ENCODE measurements at regions not wholly inside any gene's neighbourhood (a gene's known extent, or its start where the extent isn't known, plus 50 kb on each side); places are given as distances from the start of the nearest gene placed in this dataset.

DNA sequence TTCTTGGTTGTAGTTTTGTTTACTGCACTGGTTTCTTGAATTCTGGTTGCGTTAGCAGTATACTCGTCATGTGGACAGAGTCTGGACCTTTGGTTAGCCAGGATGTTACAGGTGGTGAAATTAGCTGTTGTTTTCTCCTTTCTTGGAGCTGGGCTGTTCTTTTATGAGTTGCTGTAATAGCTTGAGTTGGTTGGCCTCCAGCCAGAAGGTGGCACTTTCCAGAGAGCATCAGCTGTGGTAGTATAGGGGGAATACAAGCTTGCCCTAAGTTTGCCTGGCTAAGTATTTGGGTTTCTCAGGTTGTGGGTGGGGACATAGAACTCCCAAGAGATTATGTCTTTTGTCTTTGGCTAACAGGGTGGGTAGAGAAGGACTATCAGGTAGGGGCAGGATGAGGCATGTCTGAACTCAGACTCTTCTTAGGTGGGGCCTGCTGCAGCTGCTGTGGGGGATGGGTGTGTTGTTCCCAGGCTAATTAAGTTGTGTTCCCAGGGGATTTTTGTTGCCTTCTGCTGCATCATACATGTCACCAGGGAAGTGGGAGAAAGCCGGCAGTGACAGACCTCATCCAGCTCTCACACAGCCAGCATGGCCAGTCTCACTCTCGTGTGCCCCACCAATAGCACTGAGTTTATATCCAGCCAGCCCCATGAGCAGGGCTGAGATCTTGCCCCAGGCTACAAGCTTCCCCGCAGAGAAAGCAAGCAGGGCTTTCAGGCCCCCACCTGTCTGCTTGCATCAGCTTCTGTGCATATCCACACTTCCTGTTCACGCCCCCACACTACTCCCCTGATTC, 246.7 kb upstream of the TPK1 start:
- DNase-seq = no peak

DNA sequence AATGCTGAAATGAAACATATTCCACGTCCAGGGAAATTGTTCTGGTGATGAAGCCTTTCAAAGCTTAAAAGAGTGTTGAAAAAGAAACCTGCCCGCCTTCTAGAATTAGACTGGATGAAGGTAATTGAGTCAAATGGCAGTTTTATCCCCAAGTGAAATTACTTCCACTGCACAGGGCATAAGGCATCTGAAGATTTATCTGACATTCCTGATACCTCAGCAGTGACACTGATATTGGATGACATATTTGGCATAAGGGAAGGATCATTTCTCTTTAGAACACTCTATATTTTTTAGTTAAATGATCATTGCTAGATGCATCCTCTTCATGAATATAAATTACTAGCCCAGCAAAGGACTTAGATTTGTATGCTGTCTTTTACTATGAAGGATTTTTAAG, 229.6 kb upstream of the TPK1 start:
- no peak for DNase-seq

DNA sequence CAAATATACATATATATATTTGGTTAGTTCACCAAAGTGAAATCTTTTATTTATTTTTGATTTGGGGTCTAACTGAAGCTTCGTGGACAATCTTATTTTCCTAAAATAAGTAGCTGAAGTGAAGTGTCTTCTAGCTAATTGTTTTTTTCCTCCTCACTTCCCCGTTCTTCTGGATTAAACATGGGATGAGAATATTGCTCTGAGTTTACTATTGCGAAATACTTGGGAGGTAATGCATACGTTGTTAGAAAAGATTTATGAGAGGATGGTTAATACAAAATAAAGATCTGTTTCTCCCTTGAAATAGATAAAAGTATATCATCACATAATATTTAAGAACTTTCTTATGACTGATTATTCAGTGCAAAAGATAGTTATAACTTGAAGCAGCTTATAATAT, 228.3 kb upstream of the TPK1 start:
- DNase-seq = no peak

DNA sequence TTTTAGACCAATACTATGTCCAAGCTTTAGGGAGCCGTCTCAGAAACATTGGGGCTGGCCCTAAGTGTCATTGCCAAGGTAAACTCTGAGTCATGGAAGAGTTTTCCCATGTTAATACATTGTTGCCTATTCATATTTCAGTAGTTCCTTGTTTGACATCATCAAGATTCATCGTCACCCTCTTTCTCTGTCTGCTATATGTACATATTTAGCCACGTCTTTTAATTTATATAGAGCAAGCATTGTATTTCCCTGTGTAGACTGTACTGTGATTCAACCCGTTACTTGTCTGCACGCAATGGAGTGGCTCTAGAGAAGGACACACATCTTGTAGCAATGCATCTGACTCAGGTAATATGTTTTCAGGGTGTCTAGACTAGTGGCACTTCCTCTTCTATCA, 217.9 kb upstream of the TPK1 start:
- no peak for DNase-seq

DNA sequence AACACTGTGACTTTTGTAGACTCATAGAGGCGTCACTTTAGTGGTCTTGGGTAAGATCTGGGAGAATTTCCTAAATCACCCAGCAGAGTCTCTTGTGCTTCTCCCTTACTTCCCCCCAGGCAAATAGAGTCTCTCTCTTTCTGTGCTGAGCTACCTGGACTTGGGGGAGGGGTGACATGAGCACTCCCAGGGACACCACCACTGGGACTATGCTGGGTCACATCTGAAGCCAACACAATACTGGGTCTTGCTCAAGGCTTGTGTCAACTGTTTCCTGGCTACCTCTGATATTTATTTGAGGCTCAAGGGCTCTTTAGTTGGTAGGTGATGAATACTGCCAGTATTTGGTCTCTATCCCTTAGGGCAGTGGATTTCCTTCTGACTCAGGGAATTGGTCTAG, 214.6 kb upstream of the TPK1 start:
- no peak for DNase-seq

DNA sequence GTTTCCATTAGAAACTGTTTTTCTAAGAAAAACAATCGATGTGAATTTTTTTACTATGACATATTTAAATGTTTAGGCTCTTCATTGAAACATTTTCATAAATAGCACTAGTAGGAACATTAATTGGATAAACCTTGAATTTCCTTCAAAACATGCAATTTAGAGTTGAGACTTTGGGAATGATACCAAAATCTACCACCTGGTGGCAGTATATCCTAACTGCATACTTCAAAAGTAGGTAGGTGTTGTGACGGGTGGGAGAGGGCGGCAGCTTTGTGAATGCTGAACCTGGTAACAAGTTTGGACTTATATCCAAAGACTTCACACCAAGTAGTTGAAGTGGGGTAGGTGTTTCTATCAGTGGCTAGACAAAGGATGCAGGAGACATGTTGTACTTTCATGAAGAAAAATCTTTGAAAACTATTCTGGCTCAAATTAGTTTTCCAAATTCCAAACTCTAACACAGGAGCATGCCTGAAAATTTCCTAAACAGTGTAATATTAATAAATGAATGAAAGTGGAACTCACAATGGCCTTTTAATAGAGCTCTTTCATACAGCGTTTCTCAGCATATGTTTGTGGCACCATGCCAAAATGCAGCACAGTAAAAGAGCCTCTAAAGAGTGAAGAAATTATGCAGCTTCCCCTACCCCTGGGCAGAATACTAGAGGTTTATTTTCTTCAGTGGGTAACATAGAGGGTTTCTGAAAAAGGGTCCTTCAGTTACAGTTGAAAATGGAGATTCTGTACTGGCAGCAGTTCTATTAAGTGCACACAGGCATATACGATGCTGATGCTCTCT, 201.0 kb upstream of the TPK1 start:
- DNase-seq = peak; percentile 5

DNA sequence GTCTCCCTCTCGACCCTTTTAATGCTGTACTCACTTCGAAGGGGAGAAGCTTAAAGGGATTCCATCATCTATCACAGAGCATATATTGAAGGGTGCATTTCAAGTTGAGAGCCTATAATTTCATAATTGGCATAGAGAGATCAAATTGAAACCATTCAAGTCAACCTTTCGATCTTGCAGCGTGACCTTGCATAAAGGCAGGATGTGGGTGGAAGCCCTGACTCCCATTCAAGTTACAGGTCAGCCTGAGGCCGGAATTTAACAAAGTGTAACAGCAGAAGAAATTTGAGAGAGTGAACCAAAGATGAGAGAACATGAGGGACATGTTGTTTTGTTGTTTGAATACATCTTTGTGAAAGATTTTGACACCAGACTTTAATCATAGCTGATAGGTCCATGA, 195.3 kb upstream of the TPK1 start:
- no peak for DNase-seq

DNA sequence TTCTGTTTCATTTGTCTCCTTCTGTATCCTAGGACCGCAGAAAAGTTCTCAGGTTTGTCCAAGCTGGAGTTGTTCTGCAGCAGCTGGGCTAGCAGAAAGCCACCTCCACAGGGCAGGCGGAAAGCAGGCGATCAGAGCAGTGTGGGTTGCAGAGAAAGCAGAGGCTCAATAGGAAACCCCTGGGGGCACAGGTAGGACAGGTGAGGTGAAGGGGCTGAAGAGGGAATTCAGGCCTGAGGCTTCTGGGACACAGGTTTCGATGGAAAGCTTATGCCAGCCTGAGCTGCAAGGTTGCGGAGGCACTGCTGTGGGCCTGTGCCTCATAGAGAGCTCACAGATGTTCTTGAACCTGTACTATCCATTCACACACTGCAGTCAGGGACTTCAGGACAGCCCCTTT, 194.9 kb upstream of the TPK1 start:
- DNase-seq = no peak

DNA sequence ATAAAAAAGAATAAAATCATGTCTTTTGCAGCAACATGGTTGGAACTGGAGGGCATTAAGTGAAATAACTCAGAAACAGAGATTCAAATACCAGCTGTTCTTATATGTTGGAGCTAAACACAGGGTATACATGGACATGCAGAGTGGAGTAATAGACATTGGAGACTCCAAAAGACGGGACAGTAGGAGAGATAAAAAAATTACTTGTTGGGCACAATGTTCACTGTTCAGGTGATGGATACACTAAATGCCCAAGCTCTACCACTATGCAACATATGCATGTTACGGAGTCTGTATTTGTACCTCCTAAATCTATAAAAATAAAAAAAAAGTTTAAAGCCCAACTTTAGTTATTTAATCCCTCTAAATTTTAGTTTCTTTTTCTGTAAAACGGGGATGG, 184.6 kb upstream of the TPK1 start:
- DNase-seq = no peak

DNA sequence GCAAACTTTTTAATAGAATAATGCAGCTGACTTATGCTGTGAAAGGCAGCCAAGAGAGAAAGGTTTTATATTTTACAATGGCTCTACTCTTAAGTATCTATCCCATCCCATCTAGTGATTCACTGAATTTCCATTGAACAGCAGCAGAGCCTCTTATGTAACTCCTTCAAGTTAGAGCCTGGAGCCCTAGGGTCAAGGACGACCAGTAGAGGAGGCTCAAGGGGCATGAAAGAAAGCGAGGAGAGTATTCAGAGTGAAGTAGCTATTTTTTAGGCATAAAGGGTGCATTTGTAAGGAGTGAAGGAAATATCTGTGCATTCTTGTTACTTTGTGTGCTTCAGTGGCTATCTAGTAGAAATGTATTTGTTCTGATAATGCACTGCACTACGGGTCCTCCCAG, 180.2 kb upstream of the TPK1 start:
- no peak for DNase-seq

DNA sequence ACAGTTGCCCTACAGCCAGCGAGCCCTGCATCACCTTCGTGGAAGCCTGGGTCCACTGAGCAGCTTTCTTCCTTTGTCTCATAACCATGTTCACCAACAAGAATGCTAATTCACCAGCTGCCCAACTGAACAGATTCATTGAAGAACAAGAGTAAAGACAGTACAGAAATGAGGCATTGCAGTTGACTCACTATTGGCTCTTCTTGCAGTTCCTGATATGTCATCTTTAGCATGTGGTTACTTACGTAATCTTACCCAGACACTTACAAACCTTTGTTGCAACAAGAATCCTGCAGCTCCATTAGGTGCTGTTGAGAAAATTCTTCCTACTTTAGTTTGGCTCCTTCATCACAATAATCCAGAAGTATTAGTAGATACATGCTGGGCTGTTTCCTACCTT, 174.0 kb upstream of the TPK1 start:
- DNase-seq = no peak

DNA sequence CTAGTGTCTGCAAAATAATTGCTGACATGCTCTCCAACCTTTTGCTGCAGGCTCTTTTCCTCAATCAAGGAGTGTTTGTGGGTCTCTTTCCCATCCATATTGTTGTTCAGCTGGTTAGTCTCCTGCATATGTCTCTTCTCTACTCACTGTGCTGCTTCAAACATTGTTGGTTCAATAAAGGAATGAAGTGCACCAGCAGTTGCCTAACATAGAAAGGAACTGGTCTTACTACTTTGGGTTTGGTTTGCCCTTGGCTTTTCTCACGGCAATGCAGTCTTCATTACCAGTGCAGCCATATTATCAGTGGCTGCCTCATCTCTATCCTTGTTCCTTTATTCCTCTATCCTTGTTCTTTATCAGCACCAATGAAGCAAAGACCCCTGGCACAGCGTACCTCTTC, 169.7 kb upstream of the TPK1 start:
- no peak for DNase-seq

DNA sequence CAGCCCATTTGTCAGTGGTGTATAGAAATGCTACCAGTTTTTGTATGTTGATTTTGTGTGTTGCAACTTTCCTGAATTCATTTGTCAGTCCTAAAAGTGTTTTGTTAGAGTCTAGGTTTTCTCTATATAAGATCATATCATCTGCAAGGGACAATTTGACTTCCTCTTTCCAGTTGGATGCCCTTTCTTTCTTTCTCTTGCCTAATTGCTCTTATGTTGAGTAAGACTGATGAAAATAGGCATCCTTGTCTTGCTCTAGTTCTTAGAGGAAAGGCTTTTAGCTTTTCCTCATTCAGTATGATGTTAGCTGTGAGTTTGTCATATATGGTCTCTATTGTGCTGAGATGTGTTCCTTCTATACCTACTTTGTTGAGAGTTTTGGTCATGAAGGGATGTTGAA, 161.7 kb upstream of the TPK1 start:
- no peak for DNase-seq

DNA sequence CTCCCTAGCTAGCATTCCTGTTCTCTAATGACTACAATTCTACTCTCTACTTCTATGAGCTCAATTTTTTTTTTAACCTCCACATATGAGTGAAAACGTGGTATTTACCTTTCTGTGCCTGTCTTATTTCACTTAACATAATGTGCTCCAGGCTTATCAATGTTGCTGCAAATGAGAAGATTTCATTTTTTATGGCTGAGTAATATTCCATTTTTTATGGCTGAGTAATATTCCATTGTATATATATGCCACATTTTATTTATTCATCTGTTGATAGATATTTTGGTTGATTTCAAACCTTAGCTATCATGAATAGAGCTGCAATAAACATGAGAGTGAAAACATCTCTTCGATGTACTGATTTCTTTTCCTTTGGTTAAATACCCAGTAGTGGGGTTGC, 159.6 kb upstream of the TPK1 start:
- DNase-seq = no peak

DNA sequence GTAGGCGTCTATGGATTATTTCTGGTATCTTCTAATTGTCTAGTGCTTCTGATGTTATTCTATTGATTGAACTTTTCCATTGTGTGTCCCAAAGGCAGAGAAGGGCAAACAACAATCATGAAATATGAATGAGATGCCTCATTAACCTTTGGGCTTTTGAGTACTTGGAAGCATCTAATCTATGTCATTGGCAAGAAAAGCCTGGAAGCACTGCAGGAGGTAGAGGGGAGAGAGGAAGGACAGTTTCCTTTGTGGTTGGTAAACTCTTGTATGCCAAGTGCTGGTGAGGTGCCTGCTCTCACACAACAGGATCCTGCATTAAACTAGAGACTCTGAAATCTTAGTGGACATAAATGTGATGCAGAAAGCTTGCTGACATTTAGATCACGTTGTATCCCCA, 155.2 kb upstream of the TPK1 start:
- no peak for DNase-seq

DNA sequence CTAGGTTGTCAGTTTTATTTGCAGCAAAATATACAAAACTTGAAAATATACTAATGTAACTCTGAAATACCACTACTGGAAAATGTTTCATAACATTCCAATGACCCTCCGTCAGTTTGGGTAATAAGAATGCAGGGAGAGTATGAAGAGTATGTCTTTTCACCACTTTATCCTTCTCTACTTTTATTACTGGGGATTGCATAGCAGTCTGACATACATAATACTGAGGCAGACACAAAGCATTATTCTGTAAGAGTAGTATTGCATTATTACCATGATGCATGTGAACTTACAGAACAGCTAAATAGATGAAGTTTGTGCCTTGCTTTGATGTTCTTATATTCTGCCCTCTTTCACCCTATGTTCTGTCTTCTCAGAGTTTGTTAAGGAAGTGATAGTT, 151.8 kb upstream of the TPK1 start:
- no peak for DNase-seq

DNA sequence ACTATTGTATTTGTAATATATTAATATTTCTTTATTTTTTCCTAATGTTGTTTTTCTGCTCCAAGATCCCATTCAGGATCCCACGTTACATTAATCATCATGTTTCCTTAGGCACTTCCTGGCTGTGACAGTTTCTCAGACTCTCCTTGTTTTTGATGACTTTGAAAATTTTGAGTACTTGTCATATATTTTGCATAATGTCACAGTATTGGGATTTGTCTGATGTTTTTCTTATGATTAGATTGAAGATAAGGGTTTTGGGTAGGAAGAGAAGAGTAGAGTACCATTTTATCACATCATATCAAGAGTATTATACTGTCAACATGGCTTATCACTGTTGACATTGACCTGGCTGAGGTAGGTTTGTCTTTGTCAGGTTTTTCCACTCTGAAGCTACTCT, 146.3 kb upstream of the TPK1 start:
- DNase-seq = no peak

DNA sequence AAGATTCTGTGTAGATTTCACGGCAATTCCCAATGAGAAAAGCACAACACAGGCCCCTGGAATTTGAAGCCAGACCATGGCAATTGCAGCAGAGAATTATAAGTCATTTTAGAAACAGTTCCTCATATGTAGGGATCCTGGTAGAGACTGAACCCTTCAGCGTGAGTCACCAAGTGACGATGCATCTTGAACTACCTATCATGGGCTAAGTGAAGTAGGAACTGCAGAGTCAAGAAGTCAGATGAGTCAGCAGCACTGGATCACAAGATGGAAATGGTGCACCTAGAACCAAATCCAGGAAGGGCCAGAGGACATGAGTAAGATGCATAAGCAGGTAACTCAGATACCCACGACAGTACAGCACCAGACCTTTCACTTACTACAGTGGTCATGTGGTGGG, 140.0 kb upstream of the TPK1 start:
- no peak for DNase-seq

DNA sequence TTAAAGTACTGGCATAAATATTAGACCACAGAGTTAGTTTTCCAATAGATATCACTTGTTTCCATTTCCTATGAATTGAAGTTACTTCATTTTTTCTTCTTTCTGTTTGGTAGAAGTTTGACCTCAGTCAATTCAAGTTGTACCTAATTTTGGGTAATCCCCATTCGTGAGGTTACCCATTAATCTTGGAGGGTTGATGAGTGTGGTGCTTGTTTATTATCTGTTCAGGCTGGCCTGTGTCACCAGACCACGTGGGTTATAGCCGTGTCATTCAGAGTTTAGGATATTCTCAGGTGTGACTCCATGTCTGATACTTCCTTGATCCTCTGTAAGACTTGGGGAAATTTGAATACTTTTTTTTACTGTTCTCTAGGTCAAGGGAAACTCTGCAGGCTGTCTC, 133.9 kb upstream of the TPK1 start:
- no peak for DNase-seq

DNA sequence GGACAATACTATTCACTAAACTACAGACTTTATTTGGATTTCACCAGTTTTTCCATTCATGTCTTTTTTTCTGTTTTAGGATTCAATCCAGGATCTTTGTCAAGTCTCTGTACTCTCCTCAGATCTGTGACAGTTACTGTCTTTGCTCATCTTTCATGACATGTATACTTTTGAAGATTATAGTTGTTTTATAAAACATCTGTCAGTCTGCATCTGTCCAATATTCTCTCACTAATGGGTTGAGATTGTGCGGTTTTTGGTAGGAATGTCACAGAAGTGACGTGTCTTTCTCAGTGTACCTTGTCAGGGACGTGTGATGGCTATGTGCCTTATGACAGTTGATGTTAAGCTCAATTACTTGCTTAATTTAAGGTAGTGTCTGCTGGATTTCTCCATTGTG, 124.9 kb upstream of the TPK1 start:
- no peak for DNase-seq

DNA sequence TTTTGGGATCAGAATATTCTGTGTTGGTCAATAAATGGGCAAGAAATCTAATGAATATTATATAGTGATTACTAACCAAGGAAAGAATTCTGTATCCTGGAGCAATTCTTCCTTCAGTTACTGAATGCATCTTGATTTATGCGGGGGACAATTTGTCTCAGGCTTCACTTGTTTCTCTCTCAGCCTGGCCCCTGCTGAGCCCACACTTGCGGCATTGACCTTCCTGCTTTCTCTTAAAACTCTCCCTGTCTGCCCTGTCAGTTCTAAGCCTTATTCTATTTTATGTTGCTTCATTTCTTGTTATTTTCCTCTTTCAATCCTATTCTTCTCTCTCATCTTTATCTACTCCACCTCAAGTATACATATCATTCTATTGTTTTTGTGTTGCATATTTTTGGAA, 122.1 kb upstream of the TPK1 start:
- no peak for DNase-seq

DNA sequence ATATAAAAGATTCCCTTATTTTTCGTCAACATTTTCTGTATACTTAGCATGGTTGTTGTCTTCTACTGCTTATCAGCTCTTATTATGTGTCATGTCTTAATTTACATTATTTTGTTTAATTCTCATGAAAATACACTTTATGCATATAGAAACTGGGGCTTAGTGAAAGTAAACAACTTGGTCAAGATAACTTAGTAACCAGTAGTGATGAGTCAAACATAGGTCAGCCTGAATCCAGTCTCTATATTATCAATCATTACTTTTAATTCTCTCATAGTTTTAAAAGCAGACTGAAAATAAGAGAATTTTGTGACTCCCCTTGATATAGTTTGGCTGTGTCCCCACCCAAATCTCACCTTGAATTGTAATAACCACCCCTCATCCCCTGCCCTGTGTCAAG, 119.6 kb upstream of the TPK1 start:
- no peak for DNase-seq

DNA sequence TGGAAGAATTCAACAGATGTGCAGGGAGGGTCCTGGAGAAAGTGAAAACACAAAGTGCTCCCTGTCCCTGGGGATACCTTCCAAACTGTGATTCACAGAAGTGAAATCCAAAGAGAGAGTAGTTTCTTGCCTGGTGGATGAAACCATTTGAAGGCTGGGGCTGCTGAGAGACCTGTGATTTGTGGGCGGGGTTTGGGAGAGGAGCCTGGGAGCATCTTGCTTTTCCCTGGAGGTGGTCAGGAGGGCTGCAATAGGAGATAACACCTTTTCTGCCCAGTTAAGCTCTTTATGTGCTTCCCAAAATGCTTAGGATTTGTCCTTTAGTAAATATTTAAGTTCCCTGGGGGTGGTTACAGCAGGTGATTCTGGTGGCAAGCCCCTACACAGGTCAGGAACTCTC, 105.3 kb upstream of the TPK1 start:
- DNase-seq = no peak

DNA sequence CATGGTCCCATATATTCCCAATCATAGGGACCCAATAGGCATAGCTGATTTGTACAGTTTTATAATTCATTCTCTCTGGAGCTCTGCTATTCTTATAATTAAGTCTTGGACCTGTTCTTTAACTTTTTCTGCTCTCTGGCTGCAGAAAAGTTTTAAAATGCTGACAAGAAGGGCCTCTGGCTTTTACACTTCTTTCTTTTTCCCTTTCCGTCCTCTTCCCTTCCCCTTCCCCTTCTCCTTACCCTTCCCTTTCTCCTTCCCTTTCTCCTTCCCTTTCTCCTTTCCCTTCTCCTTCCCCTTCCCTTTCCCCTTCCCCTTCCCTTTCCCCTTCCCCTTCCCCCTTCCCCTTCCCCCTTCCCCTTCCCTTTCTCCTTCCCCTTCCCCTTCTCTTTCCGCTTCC, 101.3 kb upstream of the TPK1 start:
- no peak for DNase-seq

DNA sequence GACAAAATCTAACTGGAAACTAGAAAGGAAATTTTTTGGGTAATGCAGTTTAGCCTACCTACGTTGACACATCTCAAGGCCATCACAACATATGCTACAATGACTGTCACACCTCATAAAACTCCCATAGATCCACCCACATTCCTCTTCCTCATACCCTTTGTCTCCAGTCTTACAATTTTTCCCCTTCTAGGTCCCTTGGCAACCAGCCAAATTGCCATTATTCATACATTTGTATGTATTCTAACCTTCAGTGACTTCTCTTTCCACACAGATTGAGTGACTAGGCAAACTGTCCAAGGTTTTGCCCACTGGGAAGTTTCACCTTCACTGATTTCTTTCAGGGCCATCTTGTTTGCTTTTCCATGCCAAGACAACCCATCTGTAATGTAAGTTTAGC, 100.5 kb upstream of the TPK1 start:
- DNase-seq = no peak
